ENCODE measurements at regions not wholly inside any gene's neighbourhood (a gene's known extent, or its start where the extent isn't known, plus 50 kb on each side); places are given as distances from the start of the nearest gene placed in this dataset.

- H3K9me3 ChIP-seq (ENCODE audit: severe bottlenecking), result no peaks in the 10 kb centered on the region
- no peaks in the 10 kb centered on the region for H3K36me3 ChIP-seq
- H3K4me3 ChIP-seq (ENCODE audit: low read depth, low read length), result no peak overlapping the region
- no peak for TF ChIP-seq CTCF (IDR thresholded peaks at IDR 0.05; ENCODE audit: low read depth, low read length)
- H3K27me3 ChIP-seq (ENCODE audit: insufficient read depth, low read depth, severe bottlenecking), result peaks cover 20% of the 10 kb centered on the region
- H3K27ac ChIP-seq, result no peak overlapping the region
- no peak for DNase-seq
Observed at GRCh38 chrX:141301017-141301416, 58.7 kb upstream of the SPANXC start.

Data from WERI-Rb-1 (cell line).